ENCODE measurements at regions not wholly inside any gene's neighbourhood (a gene's known extent, or its start where the extent isn't known, plus 50 kb on each side); places are given as distances from the start of the nearest gene placed in this dataset.

DNA sequence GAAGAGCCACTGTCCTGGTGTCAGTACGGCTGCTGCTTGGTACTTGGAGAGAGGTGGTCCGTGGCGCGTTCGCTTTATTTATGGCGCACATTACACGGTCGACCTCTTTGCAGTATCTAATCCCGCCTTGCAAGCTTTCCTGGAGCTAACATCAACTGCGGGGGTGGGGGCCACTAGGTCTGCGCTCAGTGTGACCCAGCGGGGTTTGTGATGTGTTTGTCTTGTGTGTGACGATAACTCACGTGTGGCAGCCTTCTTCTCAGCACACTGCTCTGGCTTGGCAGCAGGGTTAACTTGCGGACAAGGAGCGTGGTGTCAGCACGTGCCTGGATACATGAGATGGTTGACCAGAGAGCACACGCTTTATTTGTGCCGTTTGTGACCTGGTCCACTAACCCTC lies 122.2 kb upstream of the RTL1 start:
- no peak overlapping the region for H3K4me3 ChIP-seq
- H3K27me3 ChIP-seq, result no peaks in the 10 kb centered on the region
- peak in 2 of 3 donors; percentile 23 to 42 for DNase-seq
- H3K27ac ChIP-seq, result no peak overlapping the region
- H3K4me1 ChIP-seq, result no peaks in the 10 kb centered on the region
- no peaks in the 10 kb centered on the region for H3K36me3 ChIP-seq
- H3K9me3 ChIP-seq, result no peaks in the 10 kb centered on the region
- TF ChIP-seq, protein P1, sequence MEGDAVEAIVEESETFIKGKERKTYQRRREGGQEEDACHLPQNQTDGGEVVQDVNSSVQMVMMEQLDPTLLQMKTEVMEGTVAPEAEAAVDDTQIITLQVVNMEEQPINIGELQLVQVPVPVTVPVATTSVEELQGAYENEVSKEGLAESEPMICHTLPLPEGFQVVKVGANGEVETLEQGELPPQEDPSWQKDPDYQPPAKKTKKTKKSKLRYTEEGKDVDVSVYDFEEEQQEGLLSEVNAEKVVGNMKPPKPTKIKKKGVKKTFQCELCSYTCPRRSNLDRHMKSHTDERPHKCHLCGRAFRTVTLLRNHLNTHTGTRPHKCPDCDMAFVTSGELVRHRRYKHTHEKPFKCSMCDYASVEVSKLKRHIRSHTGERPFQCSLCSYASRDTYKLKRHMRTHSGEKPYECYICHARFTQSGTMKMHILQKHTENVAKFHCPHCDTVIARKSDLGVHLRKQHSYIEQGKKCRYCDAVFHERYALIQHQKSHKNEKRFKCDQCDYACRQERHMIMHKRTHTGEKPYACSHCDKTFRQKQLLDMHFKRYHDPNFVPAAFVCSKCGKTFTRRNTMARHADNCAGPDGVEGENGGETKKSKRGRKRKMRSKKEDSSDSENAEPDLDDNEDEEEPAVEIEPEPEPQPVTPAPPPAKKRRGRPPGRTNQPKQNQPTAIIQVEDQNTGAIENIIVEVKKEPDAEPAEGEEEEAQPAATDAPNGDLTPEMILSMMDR (IDR thresholded peaks at IDR 0.05), result no peak
- no peak for TF ChIP-seq POLR2A (IDR thresholded peaks at IDR 0.05)

DNA sequence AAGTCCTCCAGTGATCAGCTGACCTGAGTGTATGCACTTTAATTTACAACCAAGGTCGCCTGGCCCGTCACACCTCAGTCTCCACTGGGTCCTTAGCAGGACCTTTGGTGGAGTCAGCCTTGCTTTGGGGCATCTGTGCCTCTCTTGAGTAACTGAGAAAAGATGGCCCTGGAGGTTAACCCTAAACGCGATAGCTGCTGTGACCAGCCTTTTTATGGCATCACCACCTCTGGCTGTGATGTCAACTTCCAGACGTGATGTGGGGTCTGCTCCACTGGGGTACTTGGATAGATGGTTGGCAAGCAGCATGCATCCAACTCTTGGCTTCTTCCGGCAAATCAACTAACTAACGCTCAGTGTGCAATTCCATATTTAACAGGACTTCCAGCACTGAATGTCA lies 122.8 kb upstream of the RTL1 start:
- Histone ChIP-seq H3K4me3 (no peak overlapping the region), H3K9me3 (no peaks in the 10 kb centered on the region), H3K4me1 (no peaks in the 10 kb centered on the region), H3K27me3 (no peaks in the 10 kb centered on the region), H3K27ac (no peak overlapping the region), H3K36me3 (no peaks in the 10 kb centered on the region)
- DNase-seq, result peak in 1 of 3 donors; percentile 15
- no peak for TF ChIP-seq POLR2A (IDR thresholded peaks at IDR 0.05)
- TF ChIP-seq, protein P1 (IDR thresholded peaks at IDR 0.05), result no peak

DNA sequence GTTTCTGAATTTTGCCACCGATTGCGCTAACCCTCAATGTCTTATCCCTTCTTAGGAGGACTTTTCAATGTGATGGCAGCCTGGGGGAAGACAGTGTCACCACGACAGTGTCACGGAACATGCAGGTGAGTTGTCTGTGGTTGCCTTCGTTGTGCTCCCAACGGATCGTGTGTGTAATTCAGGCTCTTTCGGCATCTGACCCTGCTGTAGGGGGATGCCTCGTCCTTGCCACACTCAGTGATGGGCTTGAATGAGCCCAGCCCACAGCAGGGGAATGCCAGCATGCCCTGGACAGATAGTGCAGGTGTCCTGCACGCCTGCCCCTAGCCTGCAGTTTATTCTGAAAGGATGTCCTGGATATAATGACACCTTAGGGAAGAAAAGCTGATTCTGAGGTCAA lies 123.8 kb upstream of the RTL1 start:
- DNase-seq, result peak in 1 of 3 donors; percentile 16
- no peaks in the 10 kb centered on the region for H3K27me3 ChIP-seq
- TF ChIP-seq POLR2A (IDR thresholded peaks at IDR 0.05), result no peak
- TF ChIP-seq, protein P1 (IDR thresholded peaks at IDR 0.05), result no peak
- no peaks in the 10 kb centered on the region for H3K36me3 ChIP-seq
- no peak overlapping the region for H3K4me3 ChIP-seq
- H3K4me1 ChIP-seq, result no peaks in the 10 kb centered on the region
- no peak overlapping the region for H3K27ac ChIP-seq
- no peaks in the 10 kb centered on the region for H3K9me3 ChIP-seq

DNA sequence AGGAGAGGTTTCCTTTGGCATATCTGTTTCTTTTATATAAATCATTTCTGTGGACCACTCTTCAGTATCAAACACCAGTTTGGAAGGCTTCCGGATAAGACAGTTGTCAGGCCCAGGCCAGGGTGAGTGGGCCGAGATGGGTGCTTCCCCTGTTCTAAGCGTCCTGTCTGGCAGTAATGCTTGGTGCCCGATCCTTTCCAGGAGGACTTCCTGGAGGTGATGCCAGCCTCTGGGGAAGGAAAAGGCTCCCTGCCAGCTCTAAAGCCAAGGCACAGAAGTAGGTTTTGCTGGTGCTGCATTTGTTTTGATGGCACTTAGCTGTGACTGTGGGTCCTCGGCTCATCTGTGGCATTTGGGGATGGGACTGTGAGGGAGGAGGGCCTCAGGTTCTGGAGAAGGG lies 124.4 kb upstream of the RTL1 start:
- Histone ChIP-seq H3K4me3 (no peak overlapping the region), H3K27ac (no peak overlapping the region), H3K9me3 (no peaks in the 10 kb centered on the region), H3K4me1 (no peaks in the 10 kb centered on the region), H3K27me3 (no peaks in the 10 kb centered on the region), H3K36me3 (no peaks in the 10 kb centered on the region)
- peak in 1 of 3 donors; percentile 4 for DNase-seq
- TF ChIP-seq POLR2A (IDR thresholded peaks at IDR 0.05), result no peak
- TF ChIP-seq, protein P1 (IDR thresholded peaks at IDR 0.05), result no peak

DNA sequence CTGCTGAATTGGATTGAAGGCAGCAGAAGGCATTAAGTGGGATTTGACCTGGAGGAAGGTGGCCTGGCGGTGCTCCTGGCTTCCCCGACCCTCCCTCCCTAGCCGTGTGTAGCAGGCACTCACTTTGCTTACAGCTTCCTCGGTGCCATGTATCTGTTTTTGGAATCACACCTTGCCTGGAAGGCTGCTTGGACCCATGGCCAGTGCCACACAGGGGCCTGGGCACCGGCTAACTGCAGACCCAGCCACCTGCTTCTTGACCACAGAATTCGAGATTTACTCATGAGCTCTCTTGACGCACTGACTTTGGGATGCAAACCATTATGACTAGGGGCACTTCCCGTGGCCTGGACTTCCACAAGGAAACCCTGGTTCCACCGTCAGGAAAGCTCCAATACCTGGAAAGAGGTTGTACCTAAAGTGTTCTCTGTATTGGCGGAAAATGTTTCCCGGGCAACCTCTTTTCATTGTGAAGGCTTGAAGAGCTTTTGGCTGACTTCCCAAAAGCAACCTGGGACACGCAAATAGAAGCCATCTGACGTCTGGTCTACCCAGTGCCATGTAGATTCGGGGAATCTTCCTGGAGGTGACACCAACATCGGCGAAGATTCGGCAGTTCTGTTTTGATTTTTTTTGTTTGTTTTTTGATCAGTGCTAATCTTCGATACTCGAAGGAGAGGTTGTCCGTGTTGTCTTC lies 125.6 kb upstream of the RTL1 start:
- Histone ChIP-seq H3K27me3 (no peaks in the 10 kb centered on the region), H3K27ac (no peak overlapping the region), H3K36me3 (no peaks in the 10 kb centered on the region), H3K4me1 (no peaks in the 10 kb centered on the region), H3K4me3 (no peak overlapping the region), H3K9me3 (no peaks in the 10 kb centered on the region)
- DNase-seq, result peak in 2 of 3 donors; percentile 13 to 18
- TF ChIP-seq, protein P1 (IDR thresholded peaks at IDR 0.05), result no peak
- no peak for TF ChIP-seq POLR2A (IDR thresholded peaks at IDR 0.05)
